GM21619 (cell line): ENCODE measurements at regions not wholly inside any gene's neighbourhood (a gene's known extent, or its start where the extent isn't known, plus 50 kb on each side); places are given as distances from the start of the nearest gene placed in this dataset.
A peak's percentile ranks its signal among the peaks of the same experiment; 100 is the strongest.

ENCODE experiments used
- ATAC-seq: cut with Tn5 transposase; IDR thresholded peaks from one replicate; pipeline ENCODE4 v1.9.1; 2021; ENCODE audit not compliant: unreplicated experiment

- no peak for ATAC-seq
These were observed 403.1 kb upstream of the TGFBR2 start for GRCh38 chr3:30203301-30203700.

GRCh38 chr3:30204126-30204525 lies 402.3 kb upstream of the TGFBR2 start:
- no peak for ATAC-seq

GRCh38 chr3:30206051-30206450 lies 400.4 kb upstream of the TGFBR2 start:
- ATAC-seq: no peak

GRCh38 chr3:30221619-30222018 lies 384.8 kb upstream of the TGFBR2 start:
- no peak for ATAC-seq

- ATAC-seq: no peak
These were observed 384.0 kb upstream of the TGFBR2 start for GRCh38 chr3:30222441-30222840.

GRCh38 chr3:30225021-30225420 lies 381.4 kb upstream of the TGFBR2 start:
- no peak for ATAC-seq

- ATAC-seq: no peak
These were observed 379.7 kb upstream of the TGFBR2 start for GRCh38 chr3:30226601-30227151.

- ATAC-seq: no peak
These were observed 378.7 kb upstream of the TGFBR2 start for GRCh38 chr3:30227571-30228301.

- no peak for ATAC-seq
These were observed 378.1 kb upstream of the TGFBR2 start for GRCh38 chr3:30228302-30228631.

GRCh38 chr3:30231277-30232141 lies 374.9 kb upstream of the TGFBR2 start:
- no peak for ATAC-seq

- no peak for ATAC-seq
These were observed 374.3 kb upstream of the TGFBR2 start for GRCh38 chr3:30232142-30232541.

GRCh38 chr3:30233913-30234646 lies 372.3 kb upstream of the TGFBR2 start:
- ATAC-seq: no peak

- ATAC-seq: no peak
These were observed 370.4 kb upstream of the TGFBR2 start for GRCh38 chr3:30236011-30236410.

- ATAC-seq: no peak
These were observed 364.7 kb upstream of the TGFBR2 start for GRCh38 chr3:30241721-30242120.

GRCh38 chr3:30245858-30246622 lies 360.4 kb upstream of the TGFBR2 start:
- ATAC-seq: no peak

- ATAC-seq: peak; percentile 97
These were observed 358.0 kb upstream of the TGFBR2 start for GRCh38 chr3:30248423-30248822.

GRCh38 chr3:30252474-30252873 lies 353.9 kb upstream of the TGFBR2 start:
- ATAC-seq: no peak

GRCh38 chr3:30253832-30254231 lies 352.6 kb upstream of the TGFBR2 start:
- no peak for ATAC-seq

- ATAC-seq: no peak
These were observed 349.9 kb upstream of the TGFBR2 start for GRCh38 chr3:30256474-30256873.
